Adrenal gland (tissue), 9 donors: ENCODE measurements at regions not wholly inside any gene's neighbourhood (a gene's known extent, or its start where the extent isn't known, plus 50 kb on each side); places are given as distances from the start of the nearest gene placed in this dataset.

Experiments
- DNase-seq, 7 donors: peaks; one replicate each; pipeline ENCODE4 v3.0.0-alpha.2; 2019 to 2020
- H3K27ac ChIP-seq, 5 donors: fragments of 200-600 bp; sonication (generic) in 4 of 5; 1 replicate in 3 of 5; 2 replicates in 2 of 5; pipeline versions ENCODE4 v1.5.1 to v1.8.0; 2016 to 2020; ENCODE audit warnings: mild to moderate bottlenecking in 1 of 5
- H3K27me3 ChIP-seq: fragments of 200-600 bp; 2 replicates; pipeline ENCODE4 v1.8.0; 2021
- H3K36me3 ChIP-seq, 2 donors: fragments of 200-600 bp; replicated peaks in 1 of 2; 1 replicate in 1 of 2; 2 replicates in 1 of 2; pipeline versions ENCODE4 v1.5.1 to v1.8.0; 2018 to 2022
- H3K4me1 ChIP-seq, 2 donors: fragments of 200-600 bp; replicated peaks in 1 of 2; 1 replicate in 1 of 2; 2 replicates in 1 of 2; pipeline versions ENCODE4 v1.5.1 to v1.8.0; 2018 to 2021
- H3K4me3 ChIP-seq, 4 donors: fragments of 200-600 bp; sonication (generic) in 3 of 4; one replicate each; pipeline ENCODE4 v1.5.1; 2016 to 2018
- H3K9me3 ChIP-seq, 3 donors: fragments of 200-600 bp; sonication (generic) in 1 of 3; replicated peaks in 1 of 3; 1 replicate in 2 of 3; 2 replicates in 1 of 3; pipeline versions ENCODE4 v1.5.1 to v1.8.0; 2016 to 2021
- CTCF ChIP-seq, 6 experiments: fragments of 450-650 bp in 4 of 6; fragments of 200-600 bp in 2 of 6; sonication (generic) in 1 of 6; IDR thresholded peaks; 1 replicate in 5 of 6; 2 replicates in 1 of 6; pipeline versions ENCODE4 v1.5.1 to v1.8.0; 2016 to 2021; ENCODE audit warnings: antibody characterized with exemption in 6 of 6, mild to moderate bottlenecking in 2 of 6, moderate library complexity in 1 of 6
- POLR2A ChIP-seq, 2 donors: fragments of 450-650 bp; IDR thresholded peaks; one replicate each; pipeline ENCODE4 v1.6.1; 2017; ENCODE audit warnings: antibody characterized with exemption in 2 of 2, mild to moderate bottlenecking in 2 of 2, moderate library complexity in 1 of 2
- WGBS, 4 donors: extraction: QIAGEN DNeasy Blood & Tissue Kit in 2 of 4; methylation state at CpG; one replicate each; pipeline versions ENCODE4 v1.1.5 to v1.1.7; 2013 to 2017; 5-methylcytosine and 5-hydroxymethylcytosine counted together
- intact Hi-C, 2 donors: fragments of 100-400 bp; cut with DNase I; formaldehyde crosslinking; loops; one replicate each; pipeline versions ENCODE4 v1.14.1 to v1.15.0; 2022 to 2023
- donor health status: healthy with polysubstance abuse.
- donor health status: Bipolar disorder and iron deficiency.
- donor health status: DM: yes; HTN: yes; CAD: no.
- donor health status: DM: no; HTN: no; CAD: no.
- donor health status: DM: no; HTN: no; CAD: no.

DNA sequence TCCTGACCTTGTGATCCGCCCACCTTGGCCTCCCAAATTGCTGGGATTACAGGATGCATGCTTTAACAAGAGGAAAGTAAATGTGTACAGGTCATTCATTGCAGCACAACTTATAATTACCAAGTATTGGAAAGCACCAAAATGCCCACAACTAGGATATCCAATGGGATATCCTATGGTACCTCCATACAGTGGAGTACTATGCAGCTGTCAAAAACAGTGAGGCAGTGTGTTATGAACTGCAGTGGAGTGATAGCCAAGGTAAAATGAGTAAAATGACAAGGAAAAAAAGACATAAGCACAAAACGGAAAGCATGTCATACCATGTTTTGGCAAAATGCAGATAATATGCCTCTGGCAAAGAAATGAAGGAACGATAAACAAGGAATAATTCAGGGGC, 87.6 kb downstream of the FOXL1 start:
- Histone ChIP-seq H3K27ac (no peak overlapping the region), H3K4me1 (no peaks in the 10 kb centered on the region), H3K27me3 (no peaks in the 10 kb centered on the region), H3K36me3 (no peaks in the 10 kb centered on the region), H3K9me3 (no peaks in the 10 kb centered on the region), H3K4me3 (no peak overlapping the region)
- no peak for DNase-seq
- no peak for TF ChIP-seq CTCF (IDR thresholded peaks at IDR 0.05)
- no peak for TF ChIP-seq POLR2A (IDR thresholded peaks at IDR 0.05)
- 77 to 92% (median 84%) methylated on average over 3 of the region's 3 CpGs for WGBS, 4 donors
- intact Hi-C loops: no loop called here

- WGBS, 4 donors: 21 to 48% (median 33%) methylated on average over 3 of the region's 3 CpGs
- intact Hi-C loops: no loop called here
- no peak overlapping the region for H3K4me3 ChIP-seq
- no peaks in the 10 kb centered on the region for H3K4me1 ChIP-seq
- H3K36me3 ChIP-seq: no peaks in the 10 kb centered on the region
- TF ChIP-seq POLR2A (IDR thresholded peaks at IDR 0.05): no peak
- TF ChIP-seq CTCF (IDR thresholded peaks at IDR 0.05): no peak
- H3K27me3 ChIP-seq: no peaks in the 10 kb centered on the region
- H3K27ac ChIP-seq: no peak overlapping the region
- DNase-seq: no peak
- no peaks in the 10 kb centered on the region for H3K9me3 ChIP-seq
Measured at GRCh38 chr16:86667035-86667434, 88.7 kb downstream of the FOXL1 start.

GRCh38 chr16:86668136-86668910, 90.0 kb downstream of the FOXL1 start:
- Histone ChIP-seq H3K4me1 (no peaks in the 10 kb centered on the region), H3K4me3 (no peak overlapping the region), H3K27ac (no peak overlapping the region), H3K9me3 (no peaks in the 10 kb centered on the region), H3K36me3 (no peaks in the 10 kb centered on the region), H3K27me3 (no peaks in the 10 kb centered on the region)
- TF ChIP-seq CTCF (IDR thresholded peaks at IDR 0.05): no peak
- TF ChIP-seq POLR2A (IDR thresholded peaks at IDR 0.05): no peak
- WGBS, 4 donors: 50 to 65% (median 57%) methylated on average over 8 of the region's 8 CpGs
- DNase-seq: no peak
- intact Hi-C loops: no loop called here

- 63 to 70% (median 67%) methylated on average over 10 of the region's 10 CpGs for whole genome bisulfite sequencing, 4 donors
- DNase-seq: no peak
- Histone ChIP-seq H3K27ac (no peak overlapping the region), H3K9me3 (no peaks in the 10 kb centered on the region), H3K4me3 (no peak overlapping the region), H3K36me3 (no peaks in the 10 kb centered on the region), H3K27me3 (no peaks in the 10 kb centered on the region), H3K4me1 (no peaks in the 10 kb centered on the region)
- intact Hi-C loops: no loop called here
- no peak for TF ChIP-seq CTCF (IDR thresholded peaks at IDR 0.05)
Measured at GRCh38 chr16:86669285-86669805, 91.0 kb downstream of the FOXL1 start.
